Thyroid gland (tissue), 4 donors: ENCODE measurements at regions not wholly inside any gene's neighbourhood (a gene's known extent, or its start where the extent isn't known, plus 50 kb on each side); places are given as distances from the start of the nearest gene placed in this dataset.

ENCODE experiments used
- DNase-seq, 2 donors: peaks; one replicate each; pipeline ENCODE4 v3.0.0-alpha.2; 2019
- H3K27ac ChIP-seq, 3 donors: fragments of 200-600 bp; sonication (generic); 1 replicate in 2 of 3; 2 replicates in 1 of 3; pipeline ENCODE4 v1.5.1; 2016 to 2019; ENCODE audit warnings: mild to moderate bottlenecking in 1 of 3, moderate library complexity in 1 of 3
- H3K27me3 ChIP-seq: fragments of 200-600 bp; sonication (generic); one replicate; pipeline ENCODE4 v1.5.1; 2019
- H3K36me3 ChIP-seq, 2 donors: fragments of 200-600 bp; sonication (generic); one replicate each; pipeline ENCODE4 v1.5.1; 2016 to 2019
- H3K4me1 ChIP-seq, 2 donors: fragments of 200-600 bp; sonication (generic); one replicate each; pipeline ENCODE4 v1.5.1; 2017 to 2019
- H3K4me3 ChIP-seq, 3 donors: fragments of 200-600 bp; sonication (generic); replicated peaks in 1 of 3; 1 replicate in 2 of 3; 2 replicates in 1 of 3; pipeline ENCODE4 v1.5.1; 2016; ENCODE audit warnings: mild to moderate bottlenecking in 1 of 3
- H3K9me3 ChIP-seq: fragments of 200-600 bp; sonication (generic); one replicate; pipeline ENCODE4 v1.5.1; 2017
- POLR2A ChIP-seq, 2 donors: fragments of 450-650 bp; IDR thresholded peaks; one replicate each; pipeline ENCODE4 v1.6.1; 2017; ENCODE audit warnings: antibody characterized with exemption in 2 of 2, mild to moderate bottlenecking in 2 of 2, moderate library complexity in 1 of 2
- WGBS, 2 donors: methylation state at CpG; one replicate each; pipeline ENCODE4 v1.1.5; 2017; 5-methylcytosine and 5-hydroxymethylcytosine counted together
- intact Hi-C: fragments of 100-400 bp; cut with DNase I; formaldehyde crosslinking; loops from one replicate; pipeline ENCODE4 v1.15.1; 2023
- TF ChIP-seq, protein P1 (sequence below), 6 experiments: fragments of 200-600 bp in 3 of 6; fragments of 450-650 bp in 3 of 6; sonication (generic) in 3 of 6; IDR thresholded peaks; one replicate each; pipeline ENCODE4 v1.5.1; 2016 to 2019; ENCODE audit warnings: antibody characterized with exemption in 6 of 6, mild to moderate bottlenecking in 2 of 6, inconsistent platforms in 1 of 6, moderate library complexity in 1 of 6

DNA sequence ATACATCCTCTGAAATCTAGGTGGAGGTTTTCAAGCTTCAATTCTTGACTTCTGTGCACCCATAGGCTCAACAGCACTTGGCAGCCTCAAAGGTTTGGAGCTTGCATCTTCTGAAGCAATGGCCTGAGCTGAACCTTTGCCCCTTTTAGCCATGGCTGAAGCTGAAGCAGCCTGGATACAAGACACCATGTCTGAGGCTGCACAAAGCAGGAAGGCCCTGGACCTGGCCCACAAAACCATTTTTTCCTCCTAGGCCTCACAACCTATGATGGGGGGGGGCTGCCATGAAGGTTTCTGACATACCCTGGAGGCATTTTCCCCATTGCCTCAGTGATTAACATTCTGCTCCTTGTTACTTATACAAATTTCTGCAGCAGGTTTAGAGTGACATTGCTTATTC is 173.3 kb upstream of the PRMT6 start:
- no peak for DNase-seq
- H3K4me3 ChIP-seq = no peak overlapping the region
- intact Hi-C loops = no loop called here
- H3K27ac ChIP-seq = no peak overlapping the region
- H3K36me3 ChIP-seq = no peaks in the 10 kb centered on the region
- no peaks in the 10 kb centered on the region for H3K4me1 ChIP-seq
- H3K9me3 ChIP-seq = no peaks in the 10 kb centered on the region
- TF ChIP-seq POLR2A (IDR thresholded peaks at IDR 0.05) = no peak
- H3K27me3 ChIP-seq = no peaks in the 10 kb centered on the region

DNA sequence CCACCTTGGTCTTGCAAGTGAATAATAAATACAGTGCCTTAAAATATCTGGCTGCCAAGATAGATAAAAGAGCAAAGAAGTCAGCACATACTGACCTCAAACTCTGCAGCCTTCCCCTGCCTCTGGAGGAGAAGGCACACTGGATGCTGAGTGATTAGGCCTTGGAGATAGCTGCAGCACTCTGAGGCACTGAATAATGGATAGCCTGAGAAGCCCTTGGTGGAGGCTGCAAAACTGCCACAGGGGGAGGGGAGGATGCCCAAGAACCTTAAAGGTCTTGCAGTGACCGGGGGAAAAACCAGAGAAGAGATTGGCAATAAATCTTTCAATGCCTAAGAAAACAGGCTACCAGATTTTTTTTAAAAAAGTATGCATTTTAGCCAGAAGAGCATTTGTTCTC is 167.4 kb upstream of the PRMT6 start:
- no peak for TF ChIP-seq POLR2A (IDR thresholded peaks at IDR 0.05)
- TF ChIP-seq, protein P1, sequence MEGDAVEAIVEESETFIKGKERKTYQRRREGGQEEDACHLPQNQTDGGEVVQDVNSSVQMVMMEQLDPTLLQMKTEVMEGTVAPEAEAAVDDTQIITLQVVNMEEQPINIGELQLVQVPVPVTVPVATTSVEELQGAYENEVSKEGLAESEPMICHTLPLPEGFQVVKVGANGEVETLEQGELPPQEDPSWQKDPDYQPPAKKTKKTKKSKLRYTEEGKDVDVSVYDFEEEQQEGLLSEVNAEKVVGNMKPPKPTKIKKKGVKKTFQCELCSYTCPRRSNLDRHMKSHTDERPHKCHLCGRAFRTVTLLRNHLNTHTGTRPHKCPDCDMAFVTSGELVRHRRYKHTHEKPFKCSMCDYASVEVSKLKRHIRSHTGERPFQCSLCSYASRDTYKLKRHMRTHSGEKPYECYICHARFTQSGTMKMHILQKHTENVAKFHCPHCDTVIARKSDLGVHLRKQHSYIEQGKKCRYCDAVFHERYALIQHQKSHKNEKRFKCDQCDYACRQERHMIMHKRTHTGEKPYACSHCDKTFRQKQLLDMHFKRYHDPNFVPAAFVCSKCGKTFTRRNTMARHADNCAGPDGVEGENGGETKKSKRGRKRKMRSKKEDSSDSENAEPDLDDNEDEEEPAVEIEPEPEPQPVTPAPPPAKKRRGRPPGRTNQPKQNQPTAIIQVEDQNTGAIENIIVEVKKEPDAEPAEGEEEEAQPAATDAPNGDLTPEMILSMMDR (IDR thresholded peaks at IDR 0.05) = no peak
- intact Hi-C loops = no loop called here
- Histone ChIP-seq H3K27ac (no peak overlapping the region), H3K4me1 (no peaks in the 10 kb centered on the region), H3K9me3 (no peaks in the 10 kb centered on the region), H3K4me3 (no peak overlapping the region), H3K27me3 (no peaks in the 10 kb centered on the region), H3K36me3 (no peaks in the 10 kb centered on the region)
- DNase-seq = no peak
- 56 to 68% methylated on average over 1 of the region's 1 CpG for WGBS, 2 donors

DNA sequence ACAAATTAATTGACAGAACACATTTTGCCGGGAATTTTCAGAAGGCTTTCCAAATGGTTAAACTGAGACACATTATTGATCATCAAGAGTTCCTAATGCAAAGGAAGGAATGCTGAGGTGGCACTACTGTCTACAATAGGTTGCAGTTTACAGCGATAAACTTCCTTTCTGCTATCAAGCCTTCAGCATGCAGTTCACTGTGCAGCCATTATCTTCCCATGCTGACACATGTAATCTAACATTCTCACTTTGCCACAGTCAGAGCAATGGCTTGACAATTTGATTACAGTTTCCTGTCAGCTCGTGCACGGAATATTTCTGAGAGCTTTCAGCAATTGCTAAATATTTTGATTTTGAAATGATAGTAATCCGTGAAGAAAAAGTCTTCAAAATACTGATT is 166.9 kb upstream of the PRMT6 start:
- Histone ChIP-seq H3K36me3 (no peaks in the 10 kb centered on the region), H3K4me3 (no peak overlapping the region), H3K27me3 (no peaks in the 10 kb centered on the region), H3K9me3 (no peaks in the 10 kb centered on the region), H3K27ac (no peak overlapping the region), H3K4me1 (no peaks in the 10 kb centered on the region)
- intact Hi-C loops = no loop called here
- DNase-seq = no peak
- WGBS, 2 donors = 65 to 77% methylated on average over 5 of the region's 5 CpGs
- TF ChIP-seq POLR2A (IDR thresholded peaks at IDR 0.05) = no peak
- TF ChIP-seq, protein P1 (IDR thresholded peaks at IDR 0.05) = no peak

DNA sequence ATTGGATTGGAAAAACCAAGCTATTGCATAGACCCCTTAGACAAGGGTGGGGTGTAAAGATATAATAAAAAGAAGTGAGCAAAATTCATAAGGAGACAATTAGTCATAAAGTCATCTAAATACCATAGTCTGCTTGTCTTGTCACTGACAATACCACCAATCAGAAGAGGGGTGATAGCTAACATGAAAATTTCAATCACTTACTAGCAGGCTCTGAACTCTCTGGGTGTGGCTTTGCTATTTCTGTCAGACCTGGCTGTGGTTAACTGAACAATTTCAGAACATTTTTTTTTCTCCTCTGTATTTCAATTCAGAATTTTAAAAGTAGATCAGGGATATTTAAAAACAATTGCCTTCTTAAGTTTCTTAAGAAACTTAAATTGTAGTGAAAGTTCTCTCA is 158.5 kb upstream of the PRMT6 start:
- TF ChIP-seq POLR2A (IDR thresholded peaks at IDR 0.05) = no peak
- TF ChIP-seq, protein P1 (IDR thresholded peaks at IDR 0.05) = no peak
- no peak overlapping the region for H3K27ac ChIP-seq
- H3K4me3 ChIP-seq = no peak overlapping the region

DNA sequence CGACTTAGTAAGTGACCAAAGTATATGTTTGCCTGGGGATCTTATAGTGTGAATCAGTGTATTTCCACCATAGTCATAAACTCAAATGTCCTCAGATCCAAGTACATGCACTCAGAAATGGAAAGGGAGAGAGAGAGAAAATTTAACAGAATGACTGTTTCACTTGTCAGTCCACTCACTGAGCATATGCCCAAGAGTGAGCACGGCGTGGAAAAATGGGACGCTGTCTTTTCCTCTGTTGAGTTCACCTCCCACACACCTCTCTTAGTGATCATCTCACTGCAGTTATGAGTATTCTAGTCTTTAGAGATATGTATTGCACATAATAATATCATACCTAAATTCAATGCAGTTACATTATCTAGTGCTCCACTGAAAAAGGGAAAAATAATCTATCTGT is 156.8 kb upstream of the PRMT6 start:
- no peak overlapping the region for H3K4me3 ChIP-seq
- intact Hi-C loops = no loop called here
- no peak overlapping the region for H3K27ac ChIP-seq
- no peak for DNase-seq
- no peaks in the 10 kb centered on the region for H3K9me3 ChIP-seq
- H3K36me3 ChIP-seq = no peaks in the 10 kb centered on the region
- no peaks in the 10 kb centered on the region for H3K4me1 ChIP-seq
- no peaks in the 10 kb centered on the region for H3K27me3 ChIP-seq
- WGBS, 2 donors = 88 to 92% methylated on average over 4 of the region's 4 CpGs
- TF ChIP-seq, protein P1 (IDR thresholded peaks at IDR 0.05) = no peak
- TF ChIP-seq POLR2A (IDR thresholded peaks at IDR 0.05) = no peak

More for the DNA sequence above, 158.5 kb upstream of the PRMT6 start:
- no peaks in the 10 kb centered on the region for H3K9me3 ChIP-seq
- intact Hi-C loops = no loop called here
- H3K27me3 ChIP-seq = no peaks in the 10 kb centered on the region
- DNase-seq = no peak
- no peaks in the 10 kb centered on the region for H3K4me1 ChIP-seq
- H3K36me3 ChIP-seq = no peaks in the 10 kb centered on the region

DNA sequence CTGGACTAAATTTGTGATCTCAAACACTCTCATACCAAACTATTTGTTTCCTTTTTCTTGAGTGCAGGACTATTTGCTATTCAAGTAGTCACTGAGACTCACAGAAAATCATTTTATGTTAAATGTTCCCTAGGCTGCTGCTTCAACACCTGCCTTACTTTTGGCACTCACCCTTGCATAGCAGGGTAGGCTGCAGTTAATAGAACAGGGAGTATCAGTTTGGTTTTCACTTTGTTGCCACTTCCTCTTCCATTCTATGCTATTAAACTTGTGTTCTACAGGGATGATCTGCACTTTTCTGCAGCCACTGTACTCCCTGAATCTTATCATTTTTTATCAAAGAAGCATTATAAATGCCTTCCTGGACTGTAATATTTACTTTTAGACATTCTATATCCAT is 148.7 kb upstream of the PRMT6 start:
- Histone ChIP-seq H3K4me1 (no peaks in the 10 kb centered on the region), H3K27ac (no peak overlapping the region), H3K27me3 (no peaks in the 10 kb centered on the region), H3K9me3 (no peaks in the 10 kb centered on the region), H3K36me3 (no peaks in the 10 kb centered on the region), H3K4me3 (no peak overlapping the region)
- intact Hi-C loops = no loop called here
- TF ChIP-seq POLR2A (IDR thresholded peaks at IDR 0.05) = no peak
- TF ChIP-seq, protein P1 (IDR thresholded peaks at IDR 0.05) = no peak
- no peak for DNase-seq
